GM06990 (cell line): ENCODE measurements at regions not wholly inside any gene's neighbourhood (a gene's known extent, or its start where the extent isn't known, plus 50 kb on each side); places are given as distances from the start of the nearest gene placed in this dataset.

Source experiments
- DNase-seq: peaks from one replicate; pipeline ENCODE4 v3.0.0-alpha.2; 2011; ENCODE audit not compliant: insufficient read length; ENCODE audit errors: extremely low read depth
- H3K27me3 ChIP-seq: replicated peaks from 2 replicates; pipeline ENCODE4 v1.6.0; 2011; ENCODE audit warnings: low read length; ENCODE audit not compliant: control insufficient read depth, insufficient read depth
- H3K36me3 ChIP-seq: 2 replicates; pipeline ENCODE4 v1.5.1; 2011; ENCODE audit warnings: low read length; ENCODE audit not compliant: control insufficient read depth, insufficient read depth
- H3K4me3 ChIP-seq: replicated peaks from 2 replicates; pipeline ENCODE4 v1.5.1; 2011; ENCODE audit warnings: low read depth, mild to moderate bottlenecking, control low read depth, low read length
- TF ChIP-seq, protein P1 (sequence below): IDR thresholded peaks from 2 replicates; pipeline ENCODE4 v1.5.1; 2011; ENCODE audit warnings: low read length, control low read depth, mild to moderate bottlenecking, inconsistent platforms; ENCODE audit not compliant: insufficient read depth, poor library complexity, severe bottlenecking

DNA sequence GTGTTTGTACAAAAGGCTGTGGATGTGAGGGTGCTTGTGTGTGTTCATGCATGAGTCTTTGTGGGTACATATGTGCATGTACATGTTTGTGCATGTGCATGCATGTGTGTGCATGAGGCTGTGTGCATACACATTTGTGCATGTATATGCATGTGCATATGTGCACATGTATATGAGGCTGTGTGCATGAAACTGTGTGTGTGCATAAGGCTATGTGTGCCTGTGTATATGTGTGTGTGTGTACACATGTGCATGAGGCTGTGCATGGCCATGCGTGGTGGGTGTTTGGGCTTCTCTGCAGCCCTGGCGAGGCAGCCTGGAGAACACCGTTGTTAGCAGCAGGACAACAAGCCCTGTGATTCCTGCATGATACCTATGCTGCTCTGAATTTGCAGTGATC lies 207.7 kb upstream of the ADCY1 start:
- DNase-seq = no peak
- TF ChIP-seq, protein P1, sequence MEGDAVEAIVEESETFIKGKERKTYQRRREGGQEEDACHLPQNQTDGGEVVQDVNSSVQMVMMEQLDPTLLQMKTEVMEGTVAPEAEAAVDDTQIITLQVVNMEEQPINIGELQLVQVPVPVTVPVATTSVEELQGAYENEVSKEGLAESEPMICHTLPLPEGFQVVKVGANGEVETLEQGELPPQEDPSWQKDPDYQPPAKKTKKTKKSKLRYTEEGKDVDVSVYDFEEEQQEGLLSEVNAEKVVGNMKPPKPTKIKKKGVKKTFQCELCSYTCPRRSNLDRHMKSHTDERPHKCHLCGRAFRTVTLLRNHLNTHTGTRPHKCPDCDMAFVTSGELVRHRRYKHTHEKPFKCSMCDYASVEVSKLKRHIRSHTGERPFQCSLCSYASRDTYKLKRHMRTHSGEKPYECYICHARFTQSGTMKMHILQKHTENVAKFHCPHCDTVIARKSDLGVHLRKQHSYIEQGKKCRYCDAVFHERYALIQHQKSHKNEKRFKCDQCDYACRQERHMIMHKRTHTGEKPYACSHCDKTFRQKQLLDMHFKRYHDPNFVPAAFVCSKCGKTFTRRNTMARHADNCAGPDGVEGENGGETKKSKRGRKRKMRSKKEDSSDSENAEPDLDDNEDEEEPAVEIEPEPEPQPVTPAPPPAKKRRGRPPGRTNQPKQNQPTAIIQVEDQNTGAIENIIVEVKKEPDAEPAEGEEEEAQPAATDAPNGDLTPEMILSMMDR = no peak
- no peak overlapping the region for H3K4me3 ChIP-seq
- H3K36me3 ChIP-seq = no peaks in the 10 kb centered on the region
- no peaks in the 10 kb centered on the region for H3K27me3 ChIP-seq

- no peak overlapping the region for H3K4me3 ChIP-seq
- no peak for DNase-seq
- no peaks in the 10 kb centered on the region for H3K36me3 ChIP-seq
Observed at GRCh38 chr7:45367026-45367425, 207.1 kb upstream of the ADCY1 start.

DNA sequence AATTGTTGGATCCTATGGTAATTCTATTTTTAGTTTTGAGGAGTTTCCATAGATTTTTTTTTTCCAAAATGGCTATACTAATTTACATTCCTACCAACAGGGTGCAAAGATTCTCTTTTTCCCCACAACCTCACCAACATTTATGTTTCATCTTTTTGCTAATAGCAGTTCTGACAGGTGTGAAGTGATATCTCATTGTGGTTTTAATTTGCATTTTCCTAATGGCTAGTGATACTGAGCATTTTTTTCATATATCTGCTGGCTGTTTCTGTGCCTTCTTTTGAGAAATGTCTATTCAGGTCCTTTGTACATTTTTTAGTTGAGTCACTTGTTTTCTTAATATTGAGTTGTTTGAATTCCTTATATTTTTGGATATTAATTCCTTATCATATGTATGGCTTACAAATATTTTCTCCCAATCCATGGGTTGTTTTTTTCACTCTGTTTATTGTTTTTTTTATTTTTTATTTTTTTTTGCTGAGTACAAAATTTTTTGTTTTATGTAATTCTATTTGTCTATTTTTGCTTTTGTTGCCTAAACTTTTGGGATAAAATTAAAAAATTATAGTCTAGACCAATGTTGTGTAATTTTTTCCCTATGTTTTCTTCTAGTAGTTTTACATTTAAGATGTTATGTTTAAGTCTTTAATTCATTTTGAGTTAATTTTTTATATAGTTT lies 205.9 kb upstream of the ADCY1 start:
- TF ChIP-seq, protein P1 = no peak
- H3K27me3 ChIP-seq = no peaks in the 10 kb centered on the region
- no peak overlapping the region for H3K4me3 ChIP-seq
- no peak for DNase-seq
- no peaks in the 10 kb centered on the region for H3K36me3 ChIP-seq

More at GRCh38 chr7:45367026-45367425, 207.1 kb upstream of the ADCY1 start:
- no peaks in the 10 kb centered on the region for H3K27me3 ChIP-seq
- TF ChIP-seq, protein P1 = no peak

- no peak overlapping the region for H3K4me3 ChIP-seq
- no peaks in the 10 kb centered on the region for H3K27me3 ChIP-seq
- TF ChIP-seq, protein P1 = no peak
- H3K36me3 ChIP-seq = no peaks in the 10 kb centered on the region
- no peak for DNase-seq
Observed at GRCh38 chr7:45384499-45384898, 189.7 kb upstream of the ADCY1 start.

DNA sequence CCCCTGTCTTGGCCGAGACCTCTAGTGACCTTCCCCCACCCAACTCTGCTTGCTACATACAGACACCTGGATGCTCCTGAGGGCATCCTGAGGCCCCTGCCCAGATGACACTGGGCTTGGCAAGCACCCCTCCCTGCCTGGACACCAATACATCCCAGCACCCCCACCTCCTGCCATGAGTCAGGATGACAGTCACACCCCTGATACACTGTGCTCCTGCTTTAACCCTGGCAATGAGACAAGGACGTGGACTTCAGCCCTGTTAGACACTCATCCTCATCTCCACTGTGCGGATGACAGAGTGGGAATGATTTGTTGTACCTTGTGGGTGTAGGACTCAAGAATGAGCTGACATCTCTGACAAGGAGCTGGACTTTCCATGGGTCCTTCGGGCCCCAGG lies 186.3 kb upstream of the ADCY1 start:
- TF ChIP-seq, protein P1 = no peak
- Histone ChIP-seq H3K36me3 (no peaks in the 10 kb centered on the region), H3K4me3 (no peak overlapping the region), H3K27me3 (no peaks in the 10 kb centered on the region)
- DNase-seq = no peak
